ENCODE measurements at regions not wholly inside any gene's neighbourhood (a gene's known extent, or its start where the extent isn't known, plus 50 kb on each side); places are given as distances from the start of the nearest gene placed in this dataset.

DNA sequence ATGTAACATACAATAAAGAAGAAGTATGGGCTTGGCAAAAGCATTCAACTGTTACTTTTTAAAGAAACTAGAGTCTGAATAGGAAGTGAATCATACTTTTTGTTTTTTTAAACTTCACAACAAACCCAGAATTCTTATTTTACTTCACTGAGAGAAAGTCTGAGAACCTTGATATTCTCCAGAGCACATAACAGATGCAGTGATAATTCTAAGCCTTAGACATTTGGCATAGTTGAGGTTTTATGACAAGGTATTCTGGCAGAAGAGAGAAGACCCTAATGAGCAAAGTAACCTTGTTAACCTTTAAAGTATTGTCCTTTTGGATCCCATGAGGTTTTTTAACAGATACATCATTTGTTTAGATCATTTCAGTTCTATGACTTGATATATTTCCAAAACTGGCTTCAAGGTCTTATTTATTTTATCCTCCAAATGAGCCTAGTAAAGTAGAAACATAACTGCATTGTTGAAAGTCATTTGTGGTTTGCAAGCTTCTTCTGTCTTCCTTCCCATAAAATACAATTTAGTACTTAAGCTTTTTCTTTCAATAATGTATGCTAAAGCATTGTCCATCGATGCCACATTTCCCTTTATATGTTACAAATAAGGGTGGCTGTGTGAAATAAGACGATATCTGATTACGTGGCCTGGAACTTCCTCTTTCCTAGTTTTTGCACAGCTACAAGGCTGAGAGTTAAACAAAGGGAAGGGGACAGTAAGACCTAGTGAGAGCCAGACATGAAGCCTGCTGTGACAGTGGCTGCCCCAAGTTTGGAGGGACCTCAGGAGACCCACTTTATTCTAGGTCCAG lies 86.1 kb upstream of the ITPRID2 start (continued):
- TF ChIP-seq, protein P1, sequence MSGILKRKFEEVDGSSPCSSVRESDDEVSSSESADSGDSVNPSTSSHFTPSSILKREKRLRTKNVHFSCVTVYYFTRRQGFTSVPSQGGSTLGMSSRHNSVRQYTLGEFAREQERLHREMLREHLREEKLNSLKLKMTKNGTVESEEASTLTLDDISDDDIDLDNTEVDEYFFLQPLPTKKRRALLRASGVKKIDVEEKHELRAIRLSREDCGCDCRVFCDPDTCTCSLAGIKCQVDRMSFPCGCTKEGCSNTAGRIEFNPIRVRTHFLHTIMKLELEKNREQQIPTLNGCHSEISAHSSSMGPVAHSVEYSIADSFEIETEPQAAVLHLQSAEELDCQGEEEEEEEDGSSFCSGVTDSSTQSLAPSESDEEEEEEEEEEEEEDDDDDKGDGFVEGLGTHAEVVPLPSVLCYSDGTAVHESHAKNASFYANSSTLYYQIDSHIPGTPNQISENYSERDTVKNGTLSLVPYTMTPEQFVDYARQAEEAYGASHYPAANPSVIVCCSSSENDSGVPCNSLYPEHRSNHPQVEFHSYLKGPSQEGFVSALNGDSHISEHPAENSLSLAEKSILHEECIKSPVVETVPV (CRISPR knock-in tag; IDR thresholded peaks at IDR 0.05): no peak; the same call in 1 of the 2 replicates
- TF ChIP-seq ZNF8 (CRISPR knock-in tag; IDR thresholded peaks at IDR 0.05) (no peak), ZFP30 (CRISPR knock-in tag; IDR thresholded peaks at IDR 0.05) (no peak)

DNA sequence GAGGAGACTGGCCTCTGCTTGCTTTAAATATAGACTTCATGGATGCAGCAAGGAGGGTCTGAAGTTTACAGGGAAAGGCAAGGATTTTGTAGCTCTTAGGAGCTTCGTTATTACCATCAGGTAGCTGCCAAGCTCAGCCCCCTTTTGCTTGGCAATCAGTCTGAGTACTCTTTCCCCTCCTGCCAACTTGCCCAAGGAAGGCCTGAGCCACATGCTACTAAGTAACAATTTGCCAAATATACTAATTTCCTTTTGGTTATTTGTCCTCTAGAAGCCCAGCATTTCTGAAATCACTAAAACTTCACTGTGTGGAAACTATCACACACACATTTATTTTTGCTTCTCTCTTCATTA lies 85.5 kb upstream of the ITPRID2 start:
- peak; percentile 34; the same call in 2 of the 3 replicates for ATAC-seq
- TF ChIP-seq TCF4 (CRISPR knock-in tag; IDR thresholded peaks at IDR 0.05; ENCODE audit: borderline replicate concordance): no peak

- TF ChIP-seq ZC3H10 (CRISPR knock-in tag; IDR thresholded peaks at IDR 0.05) (no peak), RARB (CRISPR knock-in tag; IDR thresholded peaks at IDR 0.05) (no peak), PPARA (CRISPR knock-in tag; IDR thresholded peaks at IDR 0.05; ENCODE audit: borderline replicate concordance) (no peak), ZNF8 (CRISPR knock-in tag; IDR thresholded peaks at IDR 0.05) (no peak), TOX (CRISPR knock-in tag; IDR thresholded peaks at IDR 0.05; ENCODE audit: borderline replicate concordance) (no peak), BACH2 (CRISPR knock-in tag; IDR thresholded peaks at IDR 0.05; ENCODE audit: borderline replicate concordance) (no peak), ISL1 (CRISPR knock-in tag; IDR thresholded peaks at IDR 0.05) (no peak), CREB5 (CRISPR knock-in tag; IDR thresholded peaks at IDR 0.05; ENCODE audit: low read depth) (no peak), CSDC2 (CRISPR knock-in tag; IDR thresholded peaks at IDR 0.05) (no peak), ESRRG (CRISPR knock-in tag; IDR thresholded peaks at IDR 0.05) (no peak), ARNTL (CRISPR knock-in tag; IDR thresholded peaks at IDR 0.05; ENCODE audit: borderline replicate concordance, low read depth) (no peak), ZFP30 (CRISPR knock-in tag; IDR thresholded peaks at IDR 0.05) (no peak), GLIS3 (CRISPR knock-in tag; IDR thresholded peaks at IDR 0.05) (no peak), ZNF565 (CRISPR knock-in tag; conservative IDR thresholded peaks at IDR 0.05; ENCODE audit: low read depth) (no peak), ZNF70 (CRISPR knock-in tag; IDR thresholded peaks at IDR 0.05) (no peak), ZFP3 (CRISPR knock-in tag; IDR thresholded peaks at IDR 0.05) (no peak)
- TF ChIP-seq, protein P2, sequence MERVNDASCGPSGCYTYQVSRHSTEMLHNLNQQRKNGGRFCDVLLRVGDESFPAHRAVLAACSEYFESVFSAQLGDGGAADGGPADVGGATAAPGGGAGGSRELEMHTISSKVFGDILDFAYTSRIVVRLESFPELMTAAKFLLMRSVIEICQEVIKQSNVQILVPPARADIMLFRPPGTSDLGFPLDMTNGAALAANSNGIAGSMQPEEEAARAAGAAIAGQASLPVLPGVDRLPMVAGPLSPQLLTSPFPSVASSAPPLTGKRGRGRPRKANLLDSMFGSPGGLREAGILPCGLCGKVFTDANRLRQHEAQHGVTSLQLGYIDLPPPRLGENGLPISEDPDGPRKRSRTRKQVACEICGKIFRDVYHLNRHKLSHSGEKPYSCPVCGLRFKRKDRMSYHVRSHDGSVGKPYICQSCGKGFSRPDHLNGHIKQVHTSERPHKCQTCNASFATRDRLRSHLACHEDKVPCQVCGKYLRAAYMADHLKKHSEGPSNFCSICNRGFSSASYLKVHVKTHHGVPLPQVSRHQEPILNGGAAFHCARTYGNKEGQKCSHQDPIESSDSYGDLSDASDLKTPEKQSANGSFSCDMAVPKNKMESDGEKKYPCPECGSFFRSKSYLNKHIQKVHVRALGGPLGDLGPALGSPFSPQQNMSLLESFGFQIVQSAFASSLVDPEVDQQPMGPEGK (CRISPR knock-in tag; IDR thresholded peaks at IDR 0.05; ENCODE audit: borderline replicate concordance): no peak
- TF ChIP-seq, protein P1 (CRISPR knock-in tag; IDR thresholded peaks at IDR 0.05): no peak
- ATAC-seq: no peak
Measured at GRCh38 chr2:181807526-181807925, 84.0 kb upstream of the ITPRID2 start.

GRCh38 chr2:181810823-181811695 lies 80.5 kb upstream of the ITPRID2 start:
- ATAC-seq: peak; percentile 93

More at GRCh38 chr2:181810823-181811695, 80.5 kb upstream of the ITPRID2 start:
- TF ChIP-seq ISL1 (CRISPR knock-in tag; IDR thresholded peaks at IDR 0.05) (peak; percentile 86), RARB (CRISPR knock-in tag; IDR thresholded peaks at IDR 0.05) (peak; percentile 74; the same call in 1 of the 2 replicates), ZC3H10 (CRISPR knock-in tag; IDR thresholded peaks at IDR 0.05) (0 out of 2 replicates have a peak, but pooled peaks have one; percentile 21), OSR1 (CRISPR knock-in tag; IDR thresholded peaks at IDR 0.05) (no peak), CREB5 (CRISPR knock-in tag; IDR thresholded peaks at IDR 0.05; ENCODE audit: low read depth) (peak; percentile 61; the same call in 1 of the 2 replicates), GLIS3 (CRISPR knock-in tag; IDR thresholded peaks at IDR 0.05) (no peak), TOX (CRISPR knock-in tag; IDR thresholded peaks at IDR 0.05; ENCODE audit: borderline replicate concordance) (peak; percentile 69; the same call in 1 of the 2 replicates)
- TF ChIP-seq, protein P2 (CRISPR knock-in tag; IDR thresholded peaks at IDR 0.05; ENCODE audit: borderline replicate concordance): peak; percentile 35
